Liver (tissue), 8 donors: ENCODE measurements at regions not wholly inside any gene's neighbourhood (a gene's known extent, or its start where the extent isn't known, plus 50 kb on each side); places are given as distances from the start of the nearest gene placed in this dataset.
A peak's percentile ranks its signal among the peaks of the same experiment; 100 is the strongest.

Experiments
- DNase-seq: peaks from one replicate; pipeline ENCODE4 v3.0.0-alpha.2; 2017; ENCODE audit warnings: low spot score
- H3K27ac ChIP-seq, 2 donors: one replicate each; pipeline ENCODE4 v1.7.0; 2013; ENCODE audit warnings: inconsistent platforms in 2 of 2, low read length in 2 of 2, control low read depth in 1 of 2, low read depth in 1 of 2, mild to moderate bottlenecking in 1 of 2
- H3K27me3 ChIP-seq, 4 donors: one replicate each; pipeline versions ENCODE4 v1.6.1 to v1.7.0; 2013; ENCODE audit warnings: low read length in 3 of 4, inconsistent platforms in 1 of 4, mild to moderate bottlenecking in 1 of 4, moderate library complexity in 1 of 4; ENCODE audit not compliant: control insufficient read depth in 4 of 4, insufficient read depth in 4 of 4
- H3K36me3 ChIP-seq, 4 donors: one replicate each; pipeline versions ENCODE4 v1.6.1 to v1.7.0; 2013; ENCODE audit warnings: low read length in 3 of 4, mild to moderate bottlenecking in 3 of 4, low read depth in 1 of 4, moderate library complexity in 1 of 4; ENCODE audit not compliant: control insufficient read depth in 4 of 4, insufficient read depth in 3 of 4
- H3K4me1 ChIP-seq, 4 donors: one replicate each; pipeline versions ENCODE4 v1.6.1 to v1.7.0; 2013; ENCODE audit warnings: low read length in 3 of 4, mild to moderate bottlenecking in 3 of 4, moderate library complexity in 1 of 4; ENCODE audit not compliant: control insufficient read depth in 4 of 4, insufficient read depth in 4 of 4
- H3K4me3 ChIP-seq, 3 donors: one replicate each; pipeline versions ENCODE4 v1.6.1 to v1.7.0; 2013; ENCODE audit warnings: low read length in 3 of 3, control low read depth in 1 of 3, low read depth in 1 of 3, mild to moderate bottlenecking in 1 of 3
- H3K9ac ChIP-seq, 2 donors: one replicate each; pipeline ENCODE4 v1.7.0; 2013; ENCODE audit warnings: low read length in 2 of 2, mild to moderate bottlenecking in 2 of 2, moderate library complexity in 2 of 2, control low read depth in 1 of 2, low read depth in 1 of 2
- H3K9me3 ChIP-seq, 4 donors: one replicate each; pipeline versions ENCODE4 v1.6.1 to v1.7.0; 2013; ENCODE audit warnings: low read length in 3 of 4; ENCODE audit not compliant: control insufficient read depth in 4 of 4
- EGR1 ChIP-seq, 2 donors: IDR thresholded peaks; 2 replicates each; pipeline ENCODE4 v1.6.1; 2016 to 2018; ENCODE audit warnings: antibody characterized with exemption in 2 of 2, low read depth in 2 of 2
- FOXA1 ChIP-seq: IDR thresholded peaks from 2 replicates; pipeline ENCODE4 v1.6.1; 2016; ENCODE audit warnings: antibody characterized with exemption
- FOXA2 ChIP-seq: IDR thresholded peaks from 2 replicates; pipeline ENCODE4 v1.6.1; 2016; ENCODE audit warnings: antibody characterized with exemption
- GABPA ChIP-seq, 2 donors: IDR thresholded peaks in 1 of 2; conservative IDR thresholded peaks in 1 of 2; 2 replicates each; pipeline ENCODE4 v1.6.1; 2016; ENCODE audit warnings: antibody characterized with exemption in 2 of 2, mild to moderate bottlenecking in 1 of 2, moderate library complexity in 1 of 2
- HNF4A ChIP-seq, 2 donors: conservative IDR thresholded peaks; 2 replicates each; pipeline ENCODE4 v1.6.1; 2016; ENCODE audit warnings: antibody characterized with exemption in 2 of 2, mild to moderate bottlenecking in 2 of 2
- HNF4G ChIP-seq: IDR thresholded peaks from 2 replicates; pipeline ENCODE4 v1.6.1; 2016; ENCODE audit warnings: antibody characterized with exemption
- JUND ChIP-seq, 2 donors: IDR thresholded peaks; 2 replicates each; pipeline ENCODE4 v1.6.1; 2016; ENCODE audit warnings: antibody characterized with exemption in 2 of 2
- NR2F2 ChIP-seq: IDR thresholded peaks from 2 replicates; pipeline ENCODE4 v1.6.1; 2016; ENCODE audit warnings: antibody characterized with exemption
- RAD21 ChIP-seq, 2 donors: IDR thresholded peaks; 2 replicates each; pipeline ENCODE4 v1.6.1; 2016; ENCODE audit warnings: antibody characterized with exemption in 2 of 2, mild to moderate bottlenecking in 2 of 2
- RXRA ChIP-seq, 2 donors: IDR thresholded peaks; 2 replicates each; pipeline ENCODE4 v1.6.1; 2017 to 2018; ENCODE audit warnings: antibody characterized with exemption in 2 of 2, mild to moderate bottlenecking in 1 of 2
- SP1 ChIP-seq: IDR thresholded peaks from 2 replicates; pipeline ENCODE4 v1.6.1; 2018; ENCODE audit warnings: antibody characterized with exemption, mild to moderate bottlenecking
- TAF1 ChIP-seq: conservative IDR thresholded peaks from 2 replicates; pipeline ENCODE4 v1.6.1; 2016; ENCODE audit warnings: antibody characterized with exemption, mild to moderate bottlenecking
- YY1 ChIP-seq: IDR thresholded peaks from 2 replicates; pipeline ENCODE4 v1.6.1; 2016; ENCODE audit warnings: antibody characterized with exemption, mild to moderate bottlenecking
- WGBS: extraction: QIAGEN DNeasy Blood & Tissue Kit; methylation state at CpG from one replicate; pipeline ENCODE4 v1.1.7; 2013; 5-methylcytosine and 5-hydroxymethylcytosine counted together
- TF ChIP-seq, protein P1 (sequence below): IDR thresholded peaks from 2 replicates; pipeline ENCODE4 v1.6.1; 2016; ENCODE audit warnings: antibody characterized with exemption, mild to moderate bottlenecking
- TF ChIP-seq, protein P2 (sequence below): IDR thresholded peaks from 2 replicates; pipeline ENCODE4 v1.6.1; 2016; ENCODE audit warnings: antibody characterized with exemption
- TF ChIP-seq, protein P3 (sequence below): IDR thresholded peaks from 2 replicates; pipeline ENCODE4 v1.6.1; 2016; ENCODE audit warnings: antibody characterized with exemption
- TF ChIP-seq, protein P4 (sequence below): fragments of 150-350 bp; IDR thresholded peaks from 2 replicates; pipeline ENCODE4 v1.5.1; 2017; ENCODE audit warnings: improper control_type of control experiment, low read depth, low read length; ENCODE audit not compliant: missing input control
- TF ChIP-seq, protein P5 (sequence below): IDR thresholded peaks from 2 replicates; pipeline ENCODE4 v1.6.1; 2016; ENCODE audit warnings: antibody characterized with exemption
- donor health status: healthy.
- donor health status: healthy.
- donor health status: healthy.
- donor health status: healthy.
- donor health status: healthy.

DNA sequence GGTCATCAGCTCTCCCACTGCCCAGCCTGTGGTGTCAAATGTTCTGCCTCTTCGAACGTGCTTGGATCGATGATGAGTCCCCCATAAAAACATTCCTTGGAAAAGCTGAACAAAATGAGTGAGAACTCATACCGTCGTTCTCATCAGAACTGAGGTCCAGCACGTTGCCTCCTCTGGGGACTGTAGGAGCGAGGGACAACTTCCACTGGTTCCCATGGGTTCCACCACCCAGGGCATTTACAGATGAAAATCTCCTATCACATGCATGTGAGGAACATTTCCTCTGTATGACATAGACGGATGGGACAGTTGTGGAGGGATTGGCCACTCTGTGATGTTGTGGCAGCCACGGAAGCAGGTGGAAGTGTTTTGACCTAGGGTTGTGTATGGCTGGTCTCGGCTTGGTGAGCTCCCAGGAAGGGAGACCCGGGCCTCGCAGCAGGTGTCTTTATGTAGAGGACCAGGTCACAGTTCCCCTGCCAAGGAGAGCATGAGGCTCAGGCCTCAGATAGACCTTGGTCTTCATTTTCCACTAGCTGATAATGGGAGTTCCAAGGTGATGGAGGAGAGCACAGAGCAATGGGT lies 113.0 kb downstream of the SNRPN start:
- Histone ChIP-seq H3K9ac (no peak overlapping the region), H3K27me3 (no peaks in the 10 kb centered on the region), H3K27ac (no peak overlapping the region), H3K36me3 (peaks cover 19 to 100% (median 89%) of the 10 kb centered on the region in 4 donors), H3K4me1 (no peaks in the 10 kb centered on the region), H3K9me3 (peaks cover 90 to 100% (median 100%) of the 10 kb centered on the region in 4 donors), H3K4me3 (peak overlapping the region in 2 of 3 donors; percentile 33 to 69)
- TF ChIP-seq RXRA (IDR thresholded peaks at IDR 0.05) (no peak), JUND (IDR thresholded peaks at IDR 0.05) (no peak), GABPA (IDR thresholded peaks at IDR 0.05 in 1 of 2, conservative IDR thresholded peaks at IDR 0.05 in 1 of 2) (no peak), FOXA2 (no peak), TAF1 (no peak), YY1 (no peak), HNF4G (no peak), RAD21 (IDR thresholded peaks at IDR 0.05) (no peak), NR2F2 (no peak), FOXA1 (no peak), HNF4A (conservative IDR thresholded peaks at IDR 0.05) (no peak), EGR1 (IDR thresholded peaks at IDR 0.05; ENCODE audit: low read depth in 2 of 2) (no peak), SP1 (no peak)
- TF ChIP-seq, protein P1, sequence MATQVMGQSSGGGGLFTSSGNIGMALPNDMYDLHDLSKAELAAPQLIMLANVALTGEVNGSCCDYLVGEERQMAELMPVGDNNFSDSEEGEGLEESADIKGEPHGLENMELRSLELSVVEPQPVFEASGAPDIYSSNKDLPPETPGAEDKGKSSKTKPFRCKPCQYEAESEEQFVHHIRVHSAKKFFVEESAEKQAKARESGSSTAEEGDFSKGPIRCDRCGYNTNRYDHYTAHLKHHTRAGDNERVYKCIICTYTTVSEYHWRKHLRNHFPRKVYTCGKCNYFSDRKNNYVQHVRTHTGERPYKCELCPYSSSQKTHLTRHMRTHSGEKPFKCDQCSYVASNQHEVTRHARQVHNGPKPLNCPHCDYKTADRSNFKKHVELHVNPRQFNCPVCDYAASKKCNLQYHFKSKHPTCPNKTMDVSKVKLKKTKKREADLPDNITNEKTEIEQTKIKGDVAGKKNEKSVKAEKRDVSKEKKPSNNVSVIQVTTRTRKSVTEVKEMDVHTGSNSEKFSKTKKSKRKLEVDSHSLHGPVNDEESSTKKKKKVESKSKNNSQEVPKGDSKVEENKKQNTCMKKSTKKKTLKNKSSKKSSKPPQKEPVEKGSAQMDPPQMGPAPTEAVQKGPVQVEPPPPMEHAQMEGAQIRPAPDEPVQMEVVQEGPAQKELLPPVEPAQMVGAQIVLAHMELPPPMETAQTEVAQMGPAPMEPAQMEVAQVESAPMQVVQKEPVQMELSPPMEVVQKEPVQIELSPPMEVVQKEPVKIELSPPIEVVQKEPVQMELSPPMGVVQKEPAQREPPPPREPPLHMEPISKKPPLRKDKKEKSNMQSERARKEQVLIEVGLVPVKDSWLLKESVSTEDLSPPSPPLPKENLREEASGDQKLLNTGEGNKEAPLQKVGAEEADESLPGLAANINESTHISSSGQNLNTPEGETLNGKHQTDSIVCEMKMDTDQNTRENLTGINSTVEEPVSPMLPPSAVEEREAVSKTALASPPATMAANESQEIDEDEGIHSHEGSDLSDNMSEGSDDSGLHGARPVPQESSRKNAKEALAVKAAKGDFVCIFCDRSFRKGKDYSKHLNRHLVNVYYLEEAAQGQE = no peak
- TF ChIP-seq, protein P2, sequence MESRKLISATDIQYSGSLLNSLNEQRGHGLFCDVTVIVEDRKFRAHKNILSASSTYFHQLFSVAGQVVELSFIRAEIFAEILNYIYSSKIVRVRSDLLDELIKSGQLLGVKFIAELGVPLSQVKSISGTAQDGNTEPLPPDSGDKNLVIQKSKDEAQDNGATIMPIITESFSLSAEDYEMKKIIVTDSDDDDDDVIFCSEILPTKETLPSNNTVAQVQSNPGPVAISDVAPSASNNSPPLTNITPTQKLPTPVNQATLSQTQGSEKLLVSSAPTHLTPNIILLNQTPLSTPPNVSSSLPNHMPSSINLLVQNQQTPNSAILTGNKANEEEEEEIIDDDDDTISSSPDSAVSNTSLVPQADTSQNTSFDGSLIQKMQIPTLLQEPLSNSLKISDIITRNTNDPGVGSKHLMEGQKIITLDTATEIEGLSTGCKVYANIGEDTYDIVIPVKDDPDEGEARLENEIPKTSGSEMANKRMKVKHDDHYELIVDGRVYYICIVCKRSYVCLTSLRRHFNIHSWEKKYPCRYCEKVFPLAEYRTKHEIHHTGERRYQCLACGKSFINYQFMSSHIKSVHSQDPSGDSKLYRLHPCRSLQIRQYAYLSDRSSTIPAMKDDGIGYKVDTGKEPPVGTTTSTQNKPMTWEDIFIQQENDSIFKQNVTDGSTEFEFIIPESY = no peak
- TF ChIP-seq, protein P3, sequence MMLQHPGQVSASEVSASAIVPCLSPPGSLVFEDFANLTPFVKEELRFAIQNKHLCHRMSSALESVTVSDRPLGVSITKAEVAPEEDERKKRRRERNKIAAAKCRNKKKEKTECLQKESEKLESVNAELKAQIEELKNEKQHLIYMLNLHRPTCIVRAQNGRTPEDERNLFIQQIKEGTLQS = no peak
- TF ChIP-seq, protein P4, sequence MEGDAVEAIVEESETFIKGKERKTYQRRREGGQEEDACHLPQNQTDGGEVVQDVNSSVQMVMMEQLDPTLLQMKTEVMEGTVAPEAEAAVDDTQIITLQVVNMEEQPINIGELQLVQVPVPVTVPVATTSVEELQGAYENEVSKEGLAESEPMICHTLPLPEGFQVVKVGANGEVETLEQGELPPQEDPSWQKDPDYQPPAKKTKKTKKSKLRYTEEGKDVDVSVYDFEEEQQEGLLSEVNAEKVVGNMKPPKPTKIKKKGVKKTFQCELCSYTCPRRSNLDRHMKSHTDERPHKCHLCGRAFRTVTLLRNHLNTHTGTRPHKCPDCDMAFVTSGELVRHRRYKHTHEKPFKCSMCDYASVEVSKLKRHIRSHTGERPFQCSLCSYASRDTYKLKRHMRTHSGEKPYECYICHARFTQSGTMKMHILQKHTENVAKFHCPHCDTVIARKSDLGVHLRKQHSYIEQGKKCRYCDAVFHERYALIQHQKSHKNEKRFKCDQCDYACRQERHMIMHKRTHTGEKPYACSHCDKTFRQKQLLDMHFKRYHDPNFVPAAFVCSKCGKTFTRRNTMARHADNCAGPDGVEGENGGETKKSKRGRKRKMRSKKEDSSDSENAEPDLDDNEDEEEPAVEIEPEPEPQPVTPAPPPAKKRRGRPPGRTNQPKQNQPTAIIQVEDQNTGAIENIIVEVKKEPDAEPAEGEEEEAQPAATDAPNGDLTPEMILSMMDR = no peak
- TF ChIP-seq, protein P5, sequence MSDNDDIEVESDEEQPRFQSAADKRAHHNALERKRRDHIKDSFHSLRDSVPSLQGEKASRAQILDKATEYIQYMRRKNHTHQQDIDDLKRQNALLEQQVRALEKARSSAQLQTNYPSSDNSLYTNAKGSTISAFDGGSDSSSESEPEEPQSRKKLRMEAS = no peak
- no peak for DNase-seq
- WGBS = 88% methylated on average over 12 of the region's 12 CpGs
